ENCODE measurements at regions not wholly inside any gene's neighbourhood (a gene's known extent, or its start where the extent isn't known, plus 50 kb on each side); places are given as distances from the start of the nearest gene placed in this dataset.

- TF ChIP-seq GATA3 (IDR thresholded peaks at IDR 0.05; ENCODE audit: low read depth, low read length) = no peak
- TF ChIP-seq GATA2 (IDR thresholded peaks at IDR 0.05; ENCODE audit: low read depth, low read length) = no peak
Observed at GRCh38 chr2:81194581-81194980, 890.0 kb upstream of the LRRTM1 start.

GRCh38 chr2:81194176-81194575 lies 889.6 kb upstream of the LRRTM1 start:
- TF ChIP-seq GATA3 (IDR thresholded peaks at IDR 0.05; ENCODE audit: low read depth, low read length) (no peak), GATA2 (IDR thresholded peaks at IDR 0.05; ENCODE audit: low read depth, low read length) (no peak)

- TF ChIP-seq GATA3 (IDR thresholded peaks at IDR 0.05; ENCODE audit: low read depth, low read length) (no peak), GATA2 (IDR thresholded peaks at IDR 0.05; ENCODE audit: low read depth, low read length) (no peak)
Observed at GRCh38 chr2:81181845-81182244, 877.3 kb upstream of the LRRTM1 start.

- TF ChIP-seq GATA3 (IDR thresholded peaks at IDR 0.05; ENCODE audit: low read depth, low read length) = no peak
- no peak for TF ChIP-seq GATA2 (IDR thresholded peaks at IDR 0.05; ENCODE audit: low read depth, low read length)
Observed at GRCh38 chr2:81171447-81171846, 866.9 kb upstream of the LRRTM1 start.

GRCh38 chr2:81163583-81163982 lies 859.0 kb upstream of the LRRTM1 start:
- TF ChIP-seq GATA2 (IDR thresholded peaks at IDR 0.05; ENCODE audit: low read depth, low read length) (no peak), GATA3 (IDR thresholded peaks at IDR 0.05; ENCODE audit: low read depth, low read length) (no peak)

GRCh38 chr2:81158505-81158904 lies 854.0 kb upstream of the LRRTM1 start:
- no peak for TF ChIP-seq GATA2 (IDR thresholded peaks at IDR 0.05; ENCODE audit: low read depth, low read length)

- TF ChIP-seq GATA2 (IDR thresholded peaks at IDR 0.05; ENCODE audit: low read depth, low read length) (no peak), GATA3 (IDR thresholded peaks at IDR 0.05; ENCODE audit: low read depth, low read length) (no peak)
Observed at GRCh38 chr2:81148323-81148722, 843.8 kb upstream of the LRRTM1 start.

GRCh38 chr2:81136296-81136695 lies 831.7 kb upstream of the LRRTM1 start:
- TF ChIP-seq GATA2 (IDR thresholded peaks at IDR 0.05; ENCODE audit: low read depth, low read length) = no peak
- no peak for TF ChIP-seq GATA3 (IDR thresholded peaks at IDR 0.05; ENCODE audit: low read depth, low read length)

- TF ChIP-seq GATA2 (IDR thresholded peaks at IDR 0.05; ENCODE audit: low read depth, low read length) = no peak
- TF ChIP-seq GATA3 (IDR thresholded peaks at IDR 0.05; ENCODE audit: low read depth, low read length) = no peak
Observed at GRCh38 chr2:81097361-81097760, 792.8 kb upstream of the LRRTM1 start.

GRCh38 chr2:81093031-81093430 lies 788.5 kb upstream of the LRRTM1 start:
- TF ChIP-seq GATA2 (IDR thresholded peaks at IDR 0.05; ENCODE audit: low read depth, low read length) (no peak), GATA3 (IDR thresholded peaks at IDR 0.05; ENCODE audit: low read depth, low read length) (no peak)

- no peak for TF ChIP-seq GATA3 (IDR thresholded peaks at IDR 0.05; ENCODE audit: low read depth, low read length)
- no peak for TF ChIP-seq GATA2 (IDR thresholded peaks at IDR 0.05; ENCODE audit: low read depth, low read length)
Observed at GRCh38 chr2:81087646-81088045, 783.1 kb upstream of the LRRTM1 start.

- TF ChIP-seq GATA2 (IDR thresholded peaks at IDR 0.05; ENCODE audit: low read depth, low read length) = no peak
- TF ChIP-seq GATA3 (IDR thresholded peaks at IDR 0.05; ENCODE audit: low read depth, low read length) = no peak
Observed at GRCh38 chr2:81084101-81084500, 779.5 kb upstream of the LRRTM1 start.

- TF ChIP-seq GATA3 (IDR thresholded peaks at IDR 0.05; ENCODE audit: low read depth, low read length) (no peak), GATA2 (IDR thresholded peaks at IDR 0.05; ENCODE audit: low read depth, low read length) (no peak)
Observed at GRCh38 chr2:81078631-81079030, 774.1 kb upstream of the LRRTM1 start.

- no peak for TF ChIP-seq GATA2 (IDR thresholded peaks at IDR 0.05; ENCODE audit: low read depth, low read length)
- no peak for TF ChIP-seq GATA3 (IDR thresholded peaks at IDR 0.05; ENCODE audit: low read depth, low read length)
Observed at GRCh38 chr2:81078102-81078501, 773.5 kb upstream of the LRRTM1 start.

- no peak for TF ChIP-seq GATA2 (IDR thresholded peaks at IDR 0.05; ENCODE audit: low read depth, low read length)
- TF ChIP-seq GATA3 (IDR thresholded peaks at IDR 0.05; ENCODE audit: low read depth, low read length) = no peak
Observed at GRCh38 chr2:81077396-81077795, 772.8 kb upstream of the LRRTM1 start.

GRCh38 chr2:81073412-81073811 lies 768.9 kb upstream of the LRRTM1 start:
- TF ChIP-seq GATA3 (IDR thresholded peaks at IDR 0.05; ENCODE audit: low read depth, low read length) = no peak
- TF ChIP-seq GATA2 (IDR thresholded peaks at IDR 0.05; ENCODE audit: low read depth, low read length) = no peak

All from SH-SY5Y (cell line).